Erythroblast (primary cell): ENCODE measurements at regions not wholly inside any gene's neighbourhood (a gene's known extent, or its start where the extent isn't known, plus 50 kb on each side); places are given as distances from the start of the nearest gene placed in this dataset.

Source experiments
- GATA1 ChIP-seq: IDR thresholded peaks from 2 replicates; pipeline ENCODE4 v1.6.1; 2011; ENCODE audit warnings: low read depth, mild to moderate bottlenecking, control low read depth, low read length, moderate library complexity
- POLR2A ChIP-seq: IDR thresholded peaks from 2 replicates; pipeline ENCODE4 v1.6.1; 2011; ENCODE audit warnings: mild to moderate bottlenecking, low read length

DNA sequence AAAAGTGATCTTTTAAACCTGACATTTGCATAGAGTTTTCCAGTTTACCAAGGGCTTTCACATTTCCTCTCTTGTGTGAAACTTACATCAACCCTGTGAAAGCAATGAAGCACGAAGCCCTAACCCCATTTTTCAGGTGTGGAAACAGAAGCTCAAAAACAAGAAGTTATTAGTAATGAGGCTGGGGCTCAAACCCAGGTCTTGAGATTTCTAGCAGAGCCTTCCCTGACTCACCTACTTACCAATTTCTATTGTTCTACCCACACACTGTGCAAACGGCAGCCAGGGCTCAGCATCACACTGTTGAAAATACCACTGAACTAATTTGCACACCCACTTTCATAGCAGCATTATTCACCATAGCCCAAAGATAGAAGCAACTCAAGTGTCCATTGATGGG lies 117.8 kb upstream of the IGF1R start:
- no peak for TF ChIP-seq POLR2A
- TF ChIP-seq GATA1, result no peak
